OCI-LY7 (cell line): ENCODE measurements at regions not wholly inside any gene's neighbourhood (a gene's known extent, or its start where the extent isn't known, plus 50 kb on each side); places are given as distances from the start of the nearest gene placed in this dataset.

ENCODE experiments used
- BruUV-seq: library from RNA; stranded (reverse); fragments of 400-500 nt; replicated peaks from 2 replicates; lab custom pipeline; 2021; lab: Mats Ljungman, UMichigan
- CTCF ChIA-PET: fragments of 300-600 bp; sonication (Branson Sonifier 250); formaldehyde crosslinking; loops from one replicate; lab custom pipeline; 2022; ENCODE audit warnings: antibody characterized with exemption; ENCODE audit not compliant: unreplicated experiment; lab: Charles Lee
- POLR2A ChIA-PET: fragments of 300-600 bp; sonication (Branson Sonifier 250); formaldehyde crosslinking; loops from one replicate; lab custom pipeline; 2022; ENCODE audit warnings: antibody characterized with exemption; lab: Charles Lee
- DNase-seq: peaks from one replicate; pipeline ENCODE4 v3.0.0-alpha.2; 2015; ENCODE audit warnings: low spot score
- H2AFZ ChIP-seq: fragments of 200-600 bp; sonication (generic), shearing (Covaris generic); 2 replicates; pipeline ENCODE4 v1.6.1; 2014; ENCODE audit warnings: mild to moderate bottlenecking, antibody characterized with exemption, low read length, moderate library complexity
- H3K27ac ChIP-seq: fragments of 200-600 bp; sonication (generic); 2 replicates; pipeline ENCODE4 v1.5.1; 2014; ENCODE audit warnings: mixed run types, low read depth, mild to moderate bottlenecking, moderate library complexity, low read length, inconsistent platforms; ENCODE audit not compliant: poor library complexity, severe bottlenecking
- H3K36me3 ChIP-seq: fragments of 200-600 bp; sonication (generic); 2 replicates; pipeline ENCODE4 v1.6.1; 2014; ENCODE audit warnings: mild to moderate bottlenecking, antibody characterized with exemption, low read length, moderate library complexity, mixed read lengths; ENCODE audit not compliant: insufficient read depth
- H3K4me1 ChIP-seq: fragments of 200-600 bp; sonication (generic); 2 replicates; pipeline ENCODE4 v1.5.1; 2014; ENCODE audit warnings: mild to moderate bottlenecking, low read length; ENCODE audit not compliant: insufficient read depth, poor library complexity, severe bottlenecking
- H3K4me2 ChIP-seq: fragments of 200-600 bp; sonication (generic); 2 replicates; pipeline ENCODE4 v1.6.1; 2014; ENCODE audit warnings: mild to moderate bottlenecking, low read length
- H3K4me3 ChIP-seq: fragments of 200-600 bp; sonication (generic); 2 replicates; pipeline ENCODE4 v1.5.1; 2014; ENCODE audit warnings: mild to moderate bottlenecking, low read depth, low read length; ENCODE audit not compliant: poor library complexity, severe bottlenecking
- H3K79me2 ChIP-seq: fragments of 200-600 bp; sonication (generic); 2 replicates; pipeline ENCODE4 v1.6.1; 2016; ENCODE audit warnings: low read depth, mild to moderate bottlenecking, low read length, moderate library complexity, mixed read lengths; ENCODE audit not compliant: insufficient read depth
- H3K9me2 ChIP-seq: fragments of 200-600 bp; sonication (generic); 2 replicates; pipeline ENCODE4 v1.6.1; 2016; ENCODE audit warnings: mild to moderate bottlenecking, low read length, mixed read lengths; ENCODE audit not compliant: insufficient read depth
- H3K9me3 ChIP-seq: fragments of 200-600 bp; sonication (generic); 2 replicates; pipeline ENCODE4 v1.6.1; 2014; ENCODE audit warnings: mild to moderate bottlenecking, mixed run types, low read length, mixed read lengths
- H4K20me1 ChIP-seq: fragments of 200-600 bp; sonication (generic); 2 replicates; pipeline ENCODE4 v1.6.1; 2014; ENCODE audit warnings: mild to moderate bottlenecking, antibody characterized with exemption, low read length, moderate library complexity, mixed read lengths; ENCODE audit not compliant: insufficient read depth
- EZH2phosphoT487 ChIP-seq: fragments of 200-600 bp; sonication (generic); IDR thresholded peaks from 2 replicates; pipeline ENCODE4 v1.6.1; 2018; ENCODE audit warnings: low read depth, borderline replicate concordance, mild to moderate bottlenecking, mixed run types, antibody characterized with exemption, low read length, moderate library complexity, mixed read lengths
- intact Hi-C: fragments of 100-400 bp; cut with micrococcal nuclease; formaldehyde crosslinking; loops from one replicate; pipeline ENCODE4 v1.10.0; 2022; ENCODE audit not compliant: unreplicated experiment
- TF ChIP-seq, protein P1 (sequence below): fragments of 200-600 bp; sonication (generic); conservative IDR thresholded peaks from 2 replicates; pipeline ENCODE4 v1.5.1; 2014; ENCODE audit warnings: mild to moderate bottlenecking, antibody characterized with exemption, low read length, moderate library complexity, mixed read lengths

DNA sequence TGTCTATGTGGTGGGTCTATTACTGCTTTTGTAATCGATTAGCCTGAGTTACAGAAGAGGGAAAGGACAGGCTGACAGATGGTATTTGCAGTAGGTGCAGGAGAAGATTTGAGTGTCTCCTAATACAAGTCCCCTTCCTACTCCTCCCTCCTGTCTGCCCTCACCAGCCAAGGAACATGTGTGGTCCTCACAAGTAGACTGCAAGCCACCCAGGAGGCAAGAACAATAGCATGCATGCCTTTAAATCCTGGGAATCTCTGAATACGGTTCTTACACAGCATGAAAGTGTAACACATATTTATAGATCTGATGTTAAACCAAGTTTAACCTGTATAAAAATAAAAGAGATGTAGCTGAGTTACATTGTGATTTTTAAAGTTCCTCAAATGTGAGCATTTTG lies 117.0 kb downstream of the PTCSC3 start:
- no peak overlapping the region for H3K27ac ChIP-seq

DNA sequence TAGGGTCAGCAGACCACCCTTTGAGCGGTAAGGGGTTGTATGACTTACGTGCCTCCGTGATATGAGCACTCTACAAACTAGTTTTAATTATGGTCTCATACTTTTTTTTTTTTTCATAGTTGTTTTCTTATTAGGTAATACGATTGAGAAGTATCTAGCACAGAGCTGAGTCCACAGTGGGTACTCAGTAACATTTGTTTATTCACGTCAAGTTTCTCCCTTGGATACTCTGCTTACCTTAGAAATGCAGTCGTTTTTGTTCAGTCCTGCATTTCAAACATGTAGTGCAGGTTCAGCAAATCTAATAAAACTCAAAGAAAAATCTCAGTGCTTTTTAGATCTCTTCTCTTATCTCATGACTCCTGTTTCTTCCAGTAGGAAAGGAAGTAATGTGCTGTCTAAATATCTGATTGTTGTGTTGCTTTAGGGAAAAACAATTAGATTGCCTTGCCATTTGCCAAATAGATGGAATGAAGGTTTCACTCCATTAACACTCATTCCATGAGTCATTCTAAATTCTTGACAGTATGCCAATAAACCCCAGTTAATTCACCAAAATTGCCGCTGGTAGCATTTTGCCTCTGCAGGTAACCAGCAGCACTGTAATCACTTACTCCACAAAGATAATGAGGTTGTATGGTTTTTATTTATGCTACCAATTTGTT lies 118.9 kb downstream of the PTCSC3 start:
- Histone ChIP-seq H3K9me2 (no peaks in the 10 kb centered on the region), H3K4me3 (no peak overlapping the region), H4K20me1 (no peaks in the 10 kb centered on the region), H3K9me3 (no peaks in the 10 kb centered on the region), H3K79me2 (no peaks in the 10 kb centered on the region), H3K4me2 (no peak overlapping the region), H3K27ac (no peak overlapping the region), H3K4me1 (no peaks in the 10 kb centered on the region), H3K36me3 (no peaks in the 10 kb centered on the region), H2AFZ (no peak overlapping the region)
- ChIA-PET CTCF (no interaction called here), POLR2A (interaction anchor here (0.6 kb wide), 1 partner anchor 9 kb away, joined by 3 read pairs; no protein-coding TSS in a partner anchor)
- no peak for DNase-seq
- BruUV-seq, result no TSS peak
- intact Hi-C loops, result no loop called here
- TF ChIP-seq, protein P1, sequence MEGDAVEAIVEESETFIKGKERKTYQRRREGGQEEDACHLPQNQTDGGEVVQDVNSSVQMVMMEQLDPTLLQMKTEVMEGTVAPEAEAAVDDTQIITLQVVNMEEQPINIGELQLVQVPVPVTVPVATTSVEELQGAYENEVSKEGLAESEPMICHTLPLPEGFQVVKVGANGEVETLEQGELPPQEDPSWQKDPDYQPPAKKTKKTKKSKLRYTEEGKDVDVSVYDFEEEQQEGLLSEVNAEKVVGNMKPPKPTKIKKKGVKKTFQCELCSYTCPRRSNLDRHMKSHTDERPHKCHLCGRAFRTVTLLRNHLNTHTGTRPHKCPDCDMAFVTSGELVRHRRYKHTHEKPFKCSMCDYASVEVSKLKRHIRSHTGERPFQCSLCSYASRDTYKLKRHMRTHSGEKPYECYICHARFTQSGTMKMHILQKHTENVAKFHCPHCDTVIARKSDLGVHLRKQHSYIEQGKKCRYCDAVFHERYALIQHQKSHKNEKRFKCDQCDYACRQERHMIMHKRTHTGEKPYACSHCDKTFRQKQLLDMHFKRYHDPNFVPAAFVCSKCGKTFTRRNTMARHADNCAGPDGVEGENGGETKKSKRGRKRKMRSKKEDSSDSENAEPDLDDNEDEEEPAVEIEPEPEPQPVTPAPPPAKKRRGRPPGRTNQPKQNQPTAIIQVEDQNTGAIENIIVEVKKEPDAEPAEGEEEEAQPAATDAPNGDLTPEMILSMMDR, result no peak
- TF ChIP-seq EZH2phosphoT487, result no peak

More for the DNA sequence above, 117.0 kb downstream of the PTCSC3 start:
- Histone ChIP-seq H3K4me1 (no peaks in the 10 kb centered on the region), H4K20me1 (no peaks in the 10 kb centered on the region), H3K9me3 (no peaks in the 10 kb centered on the region), H3K9me2 (no peaks in the 10 kb centered on the region), H3K4me2 (no peak overlapping the region), H3K4me3 (no peak overlapping the region), H3K36me3 (no peaks in the 10 kb centered on the region), H2AFZ (no peak overlapping the region), H3K79me2 (no peaks in the 10 kb centered on the region)
- DNase-seq, result no peak
- intact Hi-C loops, result no loop called here
- TF ChIP-seq, protein P1, result no peak
- TF ChIP-seq EZH2phosphoT487, result no peak
- BruUV-seq, result no TSS peak
- ChIA-PET CTCF (no interaction called here), POLR2A (interaction anchor here (0.6 kb wide), 1 partner anchor 1131 kb away, joined by 3 read pairs; no protein-coding TSS in a partner anchor)

- no peak for DNase-seq
- no peak for TF ChIP-seq EZH2phosphoT487
- TF ChIP-seq, protein P1, result no peak
- H3K36me3 ChIP-seq, result no peaks in the 10 kb centered on the region
- H3K4me3 ChIP-seq, result no peak overlapping the region
- H3K4me2 ChIP-seq, result no peak overlapping the region
- H3K9me3 ChIP-seq, result no peaks in the 10 kb centered on the region
- no peaks in the 10 kb centered on the region for H4K20me1 ChIP-seq
- CTCF ChIA-PET, result no interaction called here
- H3K4me1 ChIP-seq, result no peaks in the 10 kb centered on the region
- no TSS peak for BruUV-seq
- H3K79me2 ChIP-seq, result no peaks in the 10 kb centered on the region
- intact Hi-C loops, result no loop called here
- no peaks in the 10 kb centered on the region for H3K9me2 ChIP-seq
- POLR2A ChIA-PET, result no interaction called here
- H3K27ac ChIP-seq, result no peak overlapping the region
- H2AFZ ChIP-seq, result no peak overlapping the region
Observed at GRCh38 chr14:36056845-36057244, 119.7 kb downstream of the PTCSC3 start.
